ENCODE measurements at regions not wholly inside any gene's neighbourhood (a gene's known extent, or its start where the extent isn't known, plus 50 kb on each side); places are given as distances from the start of the nearest gene placed in this dataset.

GRCh38 chr1:104768466-104768865 is 1018.8 kb downstream of the AMY1C start (continued):
- TF ChIP-seq ZNF217 (IDR thresholded peaks at IDR 0.05) (0 out of 2 replicates have a peak, but pooled peaks have one; percentile 63), IRF3 (IDR thresholded peaks at IDR 0.05) (no peak), CHD1 (IDR thresholded peaks at IDR 0.05; ENCODE audit: low read depth, low read length) (no peak), FOS (IDR thresholded peaks at IDR 0.05; ENCODE audit: borderline replicate concordance, extremely low read depth, insufficient read length) (no peak), YY1 (IDR thresholded peaks at IDR 0.05; ENCODE audit: low read depth, low read length) (no peak), NR2C2 (IDR thresholded peaks at IDR 0.05; ENCODE audit: borderline replicate concordance, control insufficient read depth, insufficient read length, low read depth) (no peak), IKZF1 (conservative IDR thresholded peaks at IDR 0.05) (peak; percentile 31; the same call in 1 of the 2 replicates), EP300 (IDR thresholded peaks at IDR 0.05; ENCODE audit: borderline replicate concordance in 1 of 2, control insufficient read depth in 1 of 2, low read depth in 2 of 2, low read length in 2 of 2) (0 out of 4 replicates have a peak, but pooled peaks of 1 of the 2 experiments have one; percentile 34), FOXM1 (IDR thresholded peaks at IDR 0.05; ENCODE audit: low read depth, low read length) (no peak), PRDM15 (CRISPR knock-in tag; IDR thresholded peaks at IDR 0.05) (no peak), RB1 (IDR thresholded peaks at IDR 0.05; ENCODE audit: borderline replicate concordance) (no peak), BCL11A (IDR thresholded peaks at IDR 0.05; ENCODE audit: low read depth, low read length) (no peak), MYB (IDR thresholded peaks at IDR 0.05; ENCODE audit: borderline replicate concordance, low read depth, low read length) (no peak), MEF2B (IDR thresholded peaks at IDR 0.05; ENCODE audit: partially characterized antibody, poor library complexity, severe bottlenecking) (no peak), ZNF274 (IDR thresholded peaks at IDR 0.05; ENCODE audit: insufficient read depth, insufficient read length) (no peak), JUND (IDR thresholded peaks at IDR 0.05; ENCODE audit: low read depth, low read length) (no peak), NFYA (IDR thresholded peaks at IDR 0.05; ENCODE audit: borderline replicate concordance, low read depth, low read length) (no peak), RCOR1 (conservative IDR thresholded peaks at IDR 0.05; ENCODE audit: low read depth, low read length) (no peak)

Data from GM12878 (cell line).